ENCODE measurements at regions not wholly inside any gene's neighbourhood (a gene's known extent, or its start where the extent isn't known, plus 50 kb on each side); places are given as distances from the start of the nearest gene placed in this dataset.

GRCh38 chr12:11568762-11569478 is 80.6 kb upstream of the ETV6 start:
- DNase-seq, result no peak

- DNase-seq, result no peak
Observed at GRCh38 chr12:11569716-11570115, 79.8 kb upstream of the ETV6 start.

GRCh38 chr12:11573880-11574279 is 75.6 kb upstream of the ETV6 start:
- DNase-seq, result no peak

GRCh38 chr12:11576104-11576503 is 73.4 kb upstream of the ETV6 start:
- DNase-seq, result peak; percentile 68 to 73 (median 72)

- no peak for DNase-seq
Observed at GRCh38 chr12:11577658-11578260, 71.7 kb upstream of the ETV6 start.

GRCh38 chr12:11578461-11578993 is 70.9 kb upstream of the ETV6 start:
- peak in 1 of 3 donors; percentile 16 for DNase-seq

GRCh38 chr12:11580125-11580751 is 69.2 kb upstream of the ETV6 start:
- DNase-seq, result peak; percentile 86 to 96 (median 94)

GRCh38 chr12:11581179-11581755 is 68.2 kb upstream of the ETV6 start:
- peak; percentile 92 to 96 (median 95) for DNase-seq

- peak; percentile 87 to 95 (median 94) for DNase-seq
Observed at GRCh38 chr12:11584221-11584855, 65.1 kb upstream of the ETV6 start.

GRCh38 chr12:11592484-11592883 is 57.0 kb upstream of the ETV6 start:
- no peak for DNase-seq

- DNase-seq, result no peak
Observed at GRCh38 chr12:11593013-11593412, 56.5 kb upstream of the ETV6 start.

- peak; percentile 64 to 87 (median 80) for DNase-seq
Observed at GRCh38 chr12:11595080-11595479, 54.4 kb upstream of the ETV6 start.

GRCh38 chr12:11596141-11596540 is 53.3 kb upstream of the ETV6 start:
- peak; percentile 11 to 59 (median 44) for DNase-seq

GRCh38 chr12:11598900-11599299 is 50.6 kb upstream of the ETV6 start:
- no peak for DNase-seq
